PC-3 (cell line): ENCODE measurements at regions not wholly inside any gene's neighbourhood (a gene's known extent, or its start where the extent isn't known, plus 50 kb on each side); places are given as distances from the start of the nearest gene placed in this dataset.

Source experiments
- ATAC-seq: fragments of 200-7000 bp; cut with Tn5 transposase; 2 replicates; pipeline ENCODE4 v1.9.1; 2020; ENCODE audit warnings: mild to moderate bottlenecking, moderate library complexity
- BruUV-seq: library from RNA; stranded (reverse); fragments of 400-500 nt; replicated peaks from 2 replicates; lab custom pipeline; 2021; lab: Mats Ljungman, UMichigan
- CTCF ChIA-PET: fragments of 300-600 bp; sonication (Branson Sonifier 250); formaldehyde crosslinking; loops from one replicate; lab custom pipeline; 2022; ENCODE audit warnings: antibody characterized with exemption; lab: Charles Lee
- POLR2A ChIA-PET: fragments of 300-600 bp; sonication (Branson Sonifier 250); formaldehyde crosslinking; loops from one replicate; lab custom pipeline; 2022; ENCODE audit warnings: antibody characterized with exemption; ENCODE audit not compliant: unreplicated experiment; lab: Charles Lee
- DNase-seq: peaks from one replicate; pipeline ENCODE4 v3.0.0-alpha.2; 2015
- H2AFZ ChIP-seq: fragments of 300-600 bp; sonication (generic); 2 replicates; pipeline ENCODE4 v1.6.0; 2016; ENCODE audit warnings: antibody characterized with exemption, low read length
- H3F3A ChIP-seq: fragments of 300-600 bp; sonication (generic); one replicate; pipeline ENCODE4 v1.6.0; 2017; ENCODE audit warnings: antibody characterized with exemption, low read length, control low read depth, mild to moderate bottlenecking; ENCODE audit not compliant: unreplicated experiment
- H3K27ac ChIP-seq: fragments of 300-600 bp; sonication (generic); 2 replicates; pipeline ENCODE4 v1.5.1; 2016; ENCODE audit warnings: mild to moderate bottlenecking, low read length
- H3K27me3 ChIP-seq: fragments of 300-600 bp; sonication (generic); 2 replicates; pipeline ENCODE4 v1.6.1; 2016; ENCODE audit warnings: low read length, mixed read lengths
- H3K36me3 ChIP-seq: fragments of 300-600 bp; sonication (generic); 2 replicates; pipeline ENCODE4 v1.6.1; 2016; ENCODE audit warnings: low read depth, mixed run types, low read length, mixed read lengths
- H3K4me1 ChIP-seq: fragments of 300-600 bp; sonication (generic); 2 replicates; pipeline ENCODE4 v1.5.1; 2016; ENCODE audit warnings: low read length; ENCODE audit not compliant: insufficient read depth
- H3K4me2 ChIP-seq: fragments of 300-600 bp; sonication (generic); 2 replicates; pipeline ENCODE4 v1.6.0; 2016; ENCODE audit warnings: low read length
- H3K4me3 ChIP-seq: fragments of 300-600 bp; sonication (generic); 2 replicates; pipeline ENCODE4 v1.5.1; 2016; ENCODE audit warnings: mild to moderate bottlenecking, low read length, mixed read lengths
- H3K79me2 ChIP-seq: fragments of 300-600 bp; sonication (generic); 2 replicates; pipeline ENCODE4 v1.6.1; 2017; ENCODE audit warnings: low read length, mixed read lengths
- H3K9ac ChIP-seq: fragments of 300-600 bp; sonication (generic); 2 replicates; pipeline ENCODE4 v1.6.0; 2016; ENCODE audit warnings: mild to moderate bottlenecking, low read length
- H3K9me2 ChIP-seq: fragments of 300-600 bp; sonication (generic); replicated peaks from 2 replicates; pipeline ENCODE4 v1.6.1; 2016; ENCODE audit warnings: mixed run types, low read length, mixed read lengths
- H3K9me3 ChIP-seq: fragments of 300-600 bp; sonication (generic); 2 replicates; pipeline ENCODE4 v1.6.1; 2016; ENCODE audit warnings: low read length, mixed read lengths
- H4K20me1 ChIP-seq: fragments of 300-600 bp; sonication (generic); 2 replicates; pipeline ENCODE4 v1.6.1; 2016; ENCODE audit warnings: low read length, mixed read lengths
- CTCF ChIP-seq: fragments of 300-600 bp; sonication (generic); conservative IDR thresholded peaks from 2 replicates; pipeline ENCODE4 v1.5.1; 2017; ENCODE audit warnings: antibody characterized with exemption, low read depth, mild to moderate bottlenecking, low read length
- EZH2 ChIP-seq: fragments of 300-600 bp; sonication (generic); IDR thresholded peaks from one replicate; pipeline ENCODE4 v1.6.1; 2017; ENCODE audit warnings: antibody characterized with exemption, mild to moderate bottlenecking, low read length; ENCODE audit not compliant: unreplicated experiment
- EZH2phosphoT487 ChIP-seq: fragments of 300-600 bp; sonication (generic); IDR thresholded peaks from 2 replicates; pipeline ENCODE4 v1.6.1; 2018; ENCODE audit warnings: mild to moderate bottlenecking, antibody characterized with exemption, low read length, borderline replicate concordance
- intact Hi-C: fragments of 100-400 bp; cut with micrococcal nuclease; formaldehyde crosslinking; loops from 2 replicates; pipeline ENCODE4 v1.9.0; 2023

GRCh38 chr18:61064911-61065310 lies 268.3 kb upstream of the CDH20 start:
- Histone ChIP-seq H2AFZ (no peak overlapping the region), H3K79me2 (no peaks in the 10 kb centered on the region), H3K4me1 (no peaks in the 10 kb centered on the region), H3K27me3 (peaks cover 18% of the 10 kb centered on the region; the same call in 1 of the 2 replicates), H3K9me2 (no peaks in the 10 kb centered on the region), H3K9ac (no peak overlapping the region), H3K27ac (no peak overlapping the region), H3K4me2 (no peak overlapping the region), H3F3A (no peaks in the 10 kb centered on the region), H4K20me1 (no peaks in the 10 kb centered on the region), H3K36me3 (no peaks in the 10 kb centered on the region), H3K9me3 (no peaks in the 10 kb centered on the region), H3K4me3 (no peak overlapping the region)
- no peak for DNase-seq
- ChIA-PET POLR2A (no interaction called here), CTCF (no interaction called here)
- no TSS peak for BruUV-seq
- no peak for TF ChIP-seq CTCF
- TF ChIP-seq EZH2 = no peak
- no peak for TF ChIP-seq EZH2phosphoT487
- ATAC-seq = no peak
- intact Hi-C loops = no loop called here

GRCh38 chr18:61076986-61077385 lies 256.2 kb upstream of the CDH20 start:
- ChIA-PET CTCF (no interaction called here), POLR2A (no interaction called here)
- H3K27me3 ChIP-seq = no peaks in the 10 kb centered on the region; the same call in 1 of the 2 replicates
- ATAC-seq = no peak
- no peaks in the 10 kb centered on the region for H3K9me3 ChIP-seq
- intact Hi-C loops = no loop called here
- H3K4me2 ChIP-seq = no peak overlapping the region
- no peak for TF ChIP-seq EZH2phosphoT487
- TF ChIP-seq EZH2 = no peak
- TF ChIP-seq CTCF = no peak
- no peak overlapping the region for H3K4me3 ChIP-seq
- no peak for DNase-seq
- H3F3A ChIP-seq = no peaks in the 10 kb centered on the region
- no TSS peak for BruUV-seq
- H3K9ac ChIP-seq = no peak overlapping the region
- no peaks in the 10 kb centered on the region for H3K9me2 ChIP-seq
- no peaks in the 10 kb centered on the region for H4K20me1 ChIP-seq
- H3K4me1 ChIP-seq = no peaks in the 10 kb centered on the region
- no peaks in the 10 kb centered on the region for H3K79me2 ChIP-seq
- H3K27ac ChIP-seq = no peak overlapping the region
- no peak overlapping the region for H2AFZ ChIP-seq
- H3K36me3 ChIP-seq = no peaks in the 10 kb centered on the region

GRCh38 chr18:61079714-61080113 lies 253.5 kb upstream of the CDH20 start:
- Histone ChIP-seq H3F3A (no peaks in the 10 kb centered on the region), H3K4me2 (no peak overlapping the region), H3K36me3 (no peaks in the 10 kb centered on the region), H2AFZ (no peak overlapping the region), H3K27me3 (no peaks in the 10 kb centered on the region; the same call in 1 of the 2 replicates), H3K9me3 (no peaks in the 10 kb centered on the region), H3K79me2 (no peaks in the 10 kb centered on the region), H3K4me1 (no peaks in the 10 kb centered on the region), H4K20me1 (no peaks in the 10 kb centered on the region), H3K4me3 (no peak overlapping the region), H3K9ac (no peak overlapping the region), H3K9me2 (no peaks in the 10 kb centered on the region), H3K27ac (no peak overlapping the region)
- TF ChIP-seq EZH2 = no peak
- TF ChIP-seq CTCF = no peak
- TF ChIP-seq EZH2phosphoT487 = no peak
- intact Hi-C loops = no loop called here
- DNase-seq = no peak
- no peak for ATAC-seq
- CTCF ChIA-PET = no interaction called here
- POLR2A ChIA-PET = no interaction called here
- no TSS peak for BruUV-seq
